Activated naive CD4-positive, alpha-beta T cell treated with Interleukin-2 at 50 U/mL for 16 hours (primary cell): ENCODE measurements at regions not wholly inside any gene's neighbourhood (a gene's known extent, or its start where the extent isn't known, plus 50 kb on each side); places are given as distances from the start of the nearest gene placed in this dataset.

Experiments used
- DNase-seq: peaks from one replicate; pipeline ENCODE4 v3.0.0-alpha.2; 2020

- DNase-seq = no peak
Observed at GRCh38 chr2:898319-898718, 52.3 kb upstream of the SNTG2 start.

- no peak for DNase-seq
Observed at GRCh38 chr2:897091-897490, 53.6 kb upstream of the SNTG2 start.

GRCh38 chr2:893311-893710 is 57.3 kb upstream of the SNTG2 start:
- DNase-seq = no peak

- no peak for DNase-seq
Observed at GRCh38 chr2:892892-893291, 57.8 kb upstream of the SNTG2 start.

GRCh38 chr2:892401-892800 is 58.2 kb upstream of the SNTG2 start:
- no peak for DNase-seq

GRCh38 chr2:891734-892133 is 58.9 kb upstream of the SNTG2 start:
- DNase-seq = no peak

DNA sequence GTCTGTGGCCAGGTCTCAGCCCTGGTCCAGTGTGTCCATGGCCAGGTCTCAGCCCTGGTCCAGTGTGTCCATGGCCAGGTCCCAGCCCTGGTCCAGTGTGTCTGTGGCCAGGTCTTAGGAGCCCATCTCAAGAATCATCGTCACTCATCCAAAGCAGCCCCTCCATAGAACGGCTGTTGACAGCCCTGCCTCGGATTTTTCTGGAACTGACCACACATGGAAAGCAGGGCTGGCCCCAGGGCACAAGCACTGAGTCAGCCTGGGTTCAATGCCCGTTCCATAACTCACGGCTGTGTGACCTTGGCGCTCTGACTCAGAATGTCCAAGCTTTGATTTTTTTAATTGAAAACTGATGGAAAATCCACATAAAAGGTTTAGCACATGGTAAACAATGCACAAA is 59.9 kb upstream of the SNTG2 start:
- no peak for DNase-seq

DNA sequence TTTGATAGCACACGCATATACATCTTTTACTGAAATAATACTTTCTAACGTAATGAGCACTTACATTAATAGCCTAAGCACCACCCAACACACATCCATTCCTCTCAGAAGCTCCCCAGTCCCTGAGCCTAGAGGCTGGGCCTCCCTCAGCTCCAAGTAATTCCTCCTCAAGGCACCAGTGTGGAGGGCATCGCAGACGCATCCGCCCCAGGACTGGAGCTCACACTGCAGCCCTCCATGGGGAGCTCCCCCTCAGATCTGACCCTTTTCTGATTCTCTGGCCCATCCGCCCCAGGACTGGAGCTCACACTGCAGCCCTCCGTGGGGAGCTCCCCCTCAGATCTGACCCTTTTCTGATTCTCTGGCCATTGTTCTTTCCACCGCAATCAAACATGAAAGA is 60.4 kb upstream of the SNTG2 start:
- no peak for DNase-seq

- DNase-seq = no peak
Observed at GRCh38 chr2:888906-889566, 61.6 kb upstream of the SNTG2 start.

DNA sequence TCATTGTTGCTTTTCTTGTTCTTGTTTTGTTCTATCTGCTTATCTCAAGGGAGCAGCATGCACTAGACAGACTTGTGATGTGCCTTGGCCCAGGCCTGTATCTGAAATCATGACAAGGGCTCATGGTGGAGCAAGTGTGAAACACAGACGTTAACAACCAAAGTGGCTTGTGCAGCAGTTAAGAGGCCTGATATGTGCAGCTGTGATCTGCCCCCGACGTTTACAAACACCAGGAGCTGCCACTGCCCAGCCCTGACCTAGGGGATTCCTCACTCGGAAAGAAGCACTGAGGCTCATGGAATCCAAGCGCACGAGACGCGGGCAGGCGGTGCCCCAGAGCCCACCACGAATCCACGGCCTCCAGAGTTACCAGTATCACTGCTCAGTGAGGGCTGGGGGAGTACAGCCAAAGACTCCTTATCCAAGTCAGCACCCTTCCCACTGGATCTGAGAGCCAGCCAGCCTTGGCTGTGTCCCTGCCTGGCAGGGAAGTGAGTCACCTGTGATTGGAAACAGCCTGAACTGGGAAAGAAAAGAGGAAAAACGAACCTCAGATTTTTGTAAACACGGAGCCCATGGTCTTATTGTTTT is 62.3 kb upstream of the SNTG2 start:
- no peak for DNase-seq

GRCh38 chr2:887639-888038 is 63.0 kb upstream of the SNTG2 start:
- no peak for DNase-seq

- DNase-seq = no peak
Observed at GRCh38 chr2:886072-887022, 64.3 kb upstream of the SNTG2 start.

GRCh38 chr2:885230-886071 is 65.2 kb upstream of the SNTG2 start:
- DNase-seq = no peak

GRCh38 chr2:883803-884748 is 66.6 kb upstream of the SNTG2 start:
- DNase-seq = no peak

- DNase-seq = no peak
Observed at GRCh38 chr2:883260-883802, 67.3 kb upstream of the SNTG2 start.

DNA sequence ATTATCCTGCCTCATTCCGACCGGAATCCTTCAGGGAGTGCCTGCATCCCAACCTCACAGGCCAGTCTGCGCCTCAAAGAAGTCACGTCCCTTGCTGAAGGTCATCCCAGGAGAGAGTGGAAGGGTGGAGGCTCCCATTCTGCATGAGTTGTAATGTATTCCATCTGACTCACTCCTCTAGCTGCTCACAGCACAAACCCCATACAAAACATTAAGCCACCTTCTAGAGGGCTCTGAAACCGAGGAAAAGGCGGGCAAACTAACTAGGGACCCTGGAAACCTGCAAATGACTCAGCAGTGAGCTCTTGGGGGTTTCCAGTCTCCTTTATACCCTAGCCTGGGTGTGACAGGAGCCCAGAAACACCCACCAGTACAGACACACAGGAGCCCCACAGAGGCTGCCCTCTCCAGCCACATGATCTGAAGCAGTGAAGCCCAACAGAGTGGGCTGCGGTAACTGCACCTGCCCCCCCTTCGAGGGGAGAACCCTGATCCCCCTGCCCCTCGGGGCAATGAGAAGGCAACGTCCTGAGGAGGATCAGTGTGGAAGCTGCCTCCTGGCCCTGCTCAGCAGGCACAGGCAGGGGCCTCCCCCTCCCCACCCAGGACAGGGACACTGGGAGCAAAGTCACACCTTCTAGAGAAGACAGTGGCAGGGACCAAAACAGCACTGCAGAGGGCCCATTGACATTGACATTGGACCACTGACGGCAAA is 69.3 kb upstream of the SNTG2 start:
- DNase-seq = no peak

- DNase-seq = no peak
Observed at GRCh38 chr2:880201-880970, 70.3 kb upstream of the SNTG2 start.

- DNase-seq = no peak
Observed at GRCh38 chr2:879540-879939, 71.1 kb upstream of the SNTG2 start.

- DNase-seq = no peak
Observed at GRCh38 chr2:878245-878930, 72.3 kb upstream of the SNTG2 start.
